NCI-H2227 (cell line): ENCODE measurements at regions not wholly inside any gene's neighbourhood (a gene's known extent, or its start where the extent isn't known, plus 50 kb on each side); places are given as distances from the start of the nearest gene placed in this dataset.

ENCODE experiments used
- DNase-seq: peaks from one replicate; lab custom pipeline; 2025; ENCODE audit not compliant: unreplicated experiment; lab: John Stamatoyannopoulos, UW

DNA sequence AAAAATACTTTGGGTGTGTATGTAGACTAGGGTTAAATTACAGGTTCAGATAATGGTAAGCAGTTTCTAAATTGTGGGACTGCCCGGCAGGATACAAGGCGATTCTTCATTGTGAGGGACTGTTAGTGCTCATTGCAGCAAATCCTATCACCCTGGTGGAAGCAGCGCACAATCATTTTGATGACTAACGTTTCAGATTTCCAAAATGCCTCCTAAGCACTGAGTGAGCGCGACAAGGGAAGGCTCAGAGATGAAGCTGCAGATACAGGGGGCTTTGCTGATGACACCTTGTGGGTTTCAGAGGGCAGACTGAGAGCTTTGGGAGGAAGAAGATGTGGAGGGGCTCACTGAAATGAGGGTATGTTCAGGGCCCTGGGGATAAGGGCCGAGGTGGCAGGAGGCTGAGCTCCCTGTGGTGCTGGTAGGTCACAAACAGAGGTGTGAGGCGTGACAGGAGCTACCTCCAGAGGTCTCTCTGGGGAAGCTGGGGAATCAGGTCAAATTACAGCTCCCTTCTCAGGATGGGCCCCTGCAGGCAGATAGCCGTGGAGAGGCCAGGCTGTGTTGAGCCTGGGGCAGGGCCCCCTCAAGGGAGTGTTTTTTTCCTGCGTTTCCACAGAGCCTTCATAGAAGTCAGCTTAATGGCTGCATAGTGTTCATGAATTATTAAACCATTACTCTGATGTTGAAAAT lies 84.5 kb upstream of the FYN start:
- DNase-seq = peak; percentile 17

DNA sequence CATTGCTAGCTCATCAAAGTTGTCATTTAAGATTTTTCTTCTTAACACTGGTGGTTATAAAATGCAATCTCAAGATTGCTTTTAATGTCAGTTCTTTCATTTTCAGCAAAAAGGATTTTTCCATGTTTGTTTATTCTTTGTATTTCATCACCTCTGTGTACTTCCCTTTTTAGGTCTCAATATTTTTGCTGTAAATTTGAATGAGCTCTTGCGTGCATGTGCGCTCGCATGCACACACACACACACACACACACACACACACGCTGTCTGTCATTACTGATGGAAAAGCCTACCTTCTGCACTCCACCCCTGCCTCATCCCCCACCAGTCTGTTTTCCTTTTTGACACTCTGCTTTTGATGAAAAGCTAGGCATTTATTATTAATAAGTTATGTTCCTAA lies 85.3 kb upstream of the FYN start:
- peak; percentile 25 for DNase-seq

DNA sequence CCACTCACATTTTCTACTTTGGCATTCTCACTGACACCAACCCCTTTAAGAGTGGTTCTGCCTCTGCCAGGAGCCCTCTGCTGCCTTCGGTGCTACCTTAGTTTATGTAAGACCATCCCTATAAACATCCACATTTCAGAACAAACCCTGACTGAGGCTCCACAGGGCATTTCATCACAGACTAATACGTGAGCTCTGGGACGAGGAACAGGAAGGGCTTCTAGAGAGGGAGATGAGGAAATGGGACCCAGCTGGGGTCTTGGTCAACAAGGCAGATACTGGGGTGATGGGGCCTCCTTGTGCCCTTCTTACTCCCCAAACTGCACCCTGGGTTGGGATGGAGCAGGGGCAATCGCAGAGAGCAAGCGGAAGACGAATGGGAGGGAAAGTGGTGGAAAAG lies 86.5 kb upstream of the FYN start:
- no peak for DNase-seq

DNA sequence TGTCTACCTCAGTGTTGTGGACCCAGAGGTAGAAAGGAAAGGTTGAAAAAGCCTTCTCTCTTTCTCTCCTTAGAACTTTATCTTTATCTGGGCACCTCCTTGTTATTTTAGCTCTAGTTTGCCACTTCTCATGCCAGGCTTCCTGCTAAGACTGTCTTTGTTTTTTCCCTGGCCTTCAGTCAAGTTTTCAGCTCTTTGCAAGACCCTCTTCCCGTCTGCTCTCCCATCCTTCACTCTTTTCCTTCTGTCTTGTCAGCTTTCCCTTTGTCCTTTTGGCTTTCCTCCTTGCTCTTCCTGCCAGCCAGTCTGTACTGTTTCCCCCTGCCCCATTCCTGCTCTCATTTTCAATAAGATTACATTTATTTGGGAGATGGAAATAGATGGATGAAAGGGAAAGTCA lies 86.8 kb upstream of the CCN6 start:
- DNase-seq = no peak

DNA sequence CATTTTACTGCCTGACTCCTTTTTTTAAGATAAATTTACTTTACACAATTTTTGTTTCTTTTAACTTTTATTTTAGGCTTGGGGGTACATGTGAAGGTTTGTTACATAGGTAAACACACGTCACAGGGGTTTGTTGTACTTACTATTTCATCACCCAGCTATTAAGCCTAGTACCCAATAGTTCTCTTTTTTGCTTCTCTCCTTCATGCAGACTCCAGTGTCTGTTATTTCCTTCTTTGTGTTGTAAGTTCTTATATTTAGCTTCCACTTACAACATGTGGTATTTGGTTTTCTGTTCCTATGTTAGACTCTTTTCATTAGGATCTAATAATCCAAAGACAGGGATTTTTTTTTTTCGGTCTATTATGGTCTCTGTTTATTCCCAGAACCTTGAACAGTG lies 83.5 kb upstream of the CCN6 start:
- no peak for DNase-seq

DNA sequence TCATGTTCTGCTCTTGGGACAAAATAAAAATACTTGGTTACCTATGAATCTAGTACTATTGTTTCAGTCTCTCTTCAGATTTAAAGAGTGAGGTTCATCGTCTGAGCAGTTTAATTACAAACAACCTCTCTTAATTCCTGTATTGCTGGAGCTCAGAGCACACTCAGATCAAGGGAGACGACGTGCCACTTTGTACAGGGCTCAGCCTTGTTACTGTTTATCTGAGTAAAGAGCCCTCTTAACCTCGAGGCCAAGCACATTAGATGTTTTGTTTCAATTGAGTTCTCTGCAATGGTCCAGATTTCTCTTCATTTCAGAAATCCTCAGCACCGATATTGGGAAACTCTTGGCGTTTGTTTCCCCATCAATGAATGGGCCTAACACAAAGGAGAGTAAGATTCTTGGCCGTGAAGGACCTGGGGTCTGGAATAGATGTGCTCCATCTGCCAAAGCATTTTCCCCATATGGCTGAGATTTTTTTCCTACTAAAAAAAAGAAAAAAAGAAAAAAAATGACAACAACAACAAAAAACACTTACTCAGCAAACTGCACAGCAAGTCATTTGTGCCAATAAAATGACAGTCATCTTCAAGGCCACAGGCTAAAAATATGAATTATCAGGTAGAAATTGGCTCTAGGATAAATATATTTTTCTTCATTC lies 82.6 kb upstream of the CCN6 start:
- DNase-seq = no peak

DNA sequence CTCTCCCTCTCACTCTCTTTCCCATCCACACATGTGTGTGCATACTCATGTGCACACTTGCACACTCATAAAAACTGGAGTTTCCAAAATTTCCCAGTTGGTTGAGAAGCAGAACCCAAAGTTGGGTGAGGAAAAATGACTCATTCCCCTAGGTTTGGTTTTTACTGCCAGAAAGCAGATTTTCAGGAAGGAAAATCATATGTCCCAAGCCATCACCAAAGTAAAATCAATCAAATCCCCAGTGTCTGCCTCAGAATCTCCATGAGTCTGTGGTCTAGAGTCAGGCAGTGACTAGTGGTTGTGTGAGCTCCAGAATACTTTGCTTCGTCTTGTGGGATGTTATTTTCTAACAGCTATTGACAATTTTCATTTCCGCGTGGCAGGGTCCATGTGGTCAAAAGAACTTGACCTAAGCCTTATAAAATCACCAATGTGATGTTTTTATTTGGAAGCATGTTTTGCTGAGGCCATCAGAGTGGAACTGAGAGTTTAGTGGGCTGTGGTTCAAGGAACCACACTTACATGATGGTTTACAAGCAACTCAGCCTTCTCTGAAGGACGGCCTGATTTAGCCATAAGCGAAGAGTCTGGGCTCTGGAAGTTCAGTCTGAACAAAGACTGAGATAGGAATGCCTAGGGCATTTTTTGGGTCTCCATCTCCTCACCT lies 81.9 kb upstream of the CCN6 start:
- no peak for DNase-seq

DNA sequence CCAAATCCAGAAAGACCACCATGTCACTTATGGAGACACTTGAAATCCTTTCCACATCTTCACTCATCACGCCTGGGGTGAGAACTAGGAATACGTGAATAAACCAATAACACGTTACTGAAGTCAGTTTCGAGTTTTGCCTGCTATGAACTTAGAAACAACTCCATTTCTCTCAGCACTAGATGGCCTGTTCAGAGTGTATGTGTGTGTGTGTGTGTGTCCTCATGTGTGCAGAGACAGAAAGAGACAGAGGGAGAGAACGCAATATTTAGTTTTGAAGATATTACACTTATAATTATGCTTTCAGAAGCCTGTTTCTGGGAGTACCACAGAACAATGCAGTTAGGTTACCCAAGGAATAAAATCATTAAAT lies 81.2 kb upstream of the CCN6 start:
- DNase-seq = peak; percentile 16

DNA sequence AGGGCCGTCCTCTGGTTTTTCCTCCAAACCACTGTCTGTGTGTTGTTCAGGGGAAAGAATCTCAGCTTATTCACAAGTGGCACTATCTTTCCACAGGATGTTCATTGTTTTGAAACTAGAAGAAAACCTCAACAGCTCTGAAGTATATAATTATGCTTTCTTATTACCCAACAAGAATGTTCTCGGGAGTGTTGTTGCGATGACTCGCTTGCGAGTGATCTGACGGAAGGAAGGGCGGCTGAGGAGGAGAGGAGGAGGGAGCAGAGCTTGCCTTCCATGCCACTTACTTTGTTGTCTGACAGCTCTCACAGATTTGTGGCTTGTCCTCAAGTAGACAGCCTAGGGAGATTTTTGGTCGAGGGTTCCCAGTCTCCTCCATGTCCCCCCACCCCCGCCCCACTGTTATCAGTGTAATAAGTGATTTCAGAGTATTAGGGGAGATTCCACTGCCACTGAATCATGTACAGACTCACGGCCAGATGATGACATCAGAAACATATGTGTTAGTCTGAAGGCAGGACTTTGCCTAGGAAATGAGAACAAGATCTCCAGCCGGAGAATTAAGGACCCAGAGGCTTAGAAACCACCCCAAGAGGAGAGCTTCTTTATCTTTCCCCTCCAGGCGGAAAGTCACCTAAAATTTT lies 80.7 kb upstream of the CCN6 start:
- DNase-seq = peak; percentile 38

DNA sequence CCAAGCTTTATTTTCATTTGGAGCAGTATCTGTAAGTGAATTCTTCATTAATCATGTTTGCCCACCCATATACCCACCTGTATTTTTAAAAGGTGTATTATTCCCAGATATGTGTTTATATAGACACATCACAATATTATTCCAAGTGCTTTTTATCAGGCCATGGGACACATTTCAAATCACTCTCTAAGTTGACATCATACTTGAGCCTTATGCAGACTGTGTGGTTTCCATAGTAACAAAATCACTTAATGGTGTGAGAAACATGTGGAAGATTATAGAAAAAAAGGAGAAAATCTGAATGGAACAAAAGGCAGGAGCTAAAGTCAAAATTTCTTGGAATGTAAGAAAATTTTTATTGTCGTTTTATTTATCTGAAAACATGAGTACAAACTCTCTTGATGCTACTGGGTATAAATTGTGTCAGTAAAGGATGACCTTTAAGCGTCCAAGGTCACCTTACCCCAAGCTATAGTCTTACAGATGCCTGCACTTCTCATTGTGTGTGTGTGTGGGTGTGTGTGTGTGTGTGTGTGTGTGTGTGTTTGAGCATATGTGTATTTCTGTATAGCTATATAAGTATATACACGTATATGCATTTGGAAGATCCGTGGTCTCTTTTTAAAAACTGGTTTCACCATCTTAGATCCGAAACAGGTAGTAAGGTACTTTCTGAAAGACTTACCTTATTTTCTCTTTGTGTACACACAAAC lies 79.8 kb upstream of the CCN6 start:
- peak; percentile 19 for DNase-seq

DNA sequence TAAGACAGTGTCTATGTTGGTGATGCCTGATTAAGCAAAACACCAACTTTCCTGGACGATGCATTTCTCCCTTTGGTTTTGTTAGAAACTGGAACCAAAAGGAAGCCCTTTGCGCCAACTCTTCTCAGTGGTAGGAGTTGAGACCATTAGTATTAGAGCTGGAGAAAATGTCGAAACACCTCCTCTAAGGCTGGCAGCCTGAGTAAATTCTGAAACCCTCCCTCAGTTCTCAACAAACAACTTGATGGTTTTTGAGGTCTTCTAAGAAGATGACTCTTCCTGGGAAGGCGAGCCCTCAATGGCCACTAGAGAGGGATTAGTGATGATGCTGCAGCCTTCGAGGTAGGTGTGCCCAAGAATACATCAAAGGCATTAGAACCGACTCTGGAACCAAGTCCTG lies 78.4 kb upstream of the CCN6 start:
- no peak for DNase-seq

DNA sequence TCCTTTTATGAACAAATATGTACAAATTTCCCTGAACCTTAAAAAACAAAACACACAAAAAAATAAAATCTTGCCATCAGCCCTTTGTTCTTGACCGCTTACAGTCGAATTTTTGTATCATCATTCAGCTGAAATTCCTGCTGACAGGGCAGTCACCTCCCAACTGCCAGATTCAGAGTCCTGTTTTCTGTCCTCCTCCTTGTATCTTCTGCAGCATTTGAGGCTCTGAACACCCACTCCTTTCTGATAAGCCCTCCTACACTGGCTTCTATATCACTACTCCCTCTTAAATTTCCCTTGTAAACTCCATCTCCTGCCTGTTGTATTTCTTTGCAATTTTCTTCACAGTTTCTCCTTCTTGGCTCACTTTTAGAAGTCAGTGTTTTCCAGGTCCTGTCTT lies 77.8 kb upstream of the CCN6 start:
- no peak for DNase-seq

DNA sequence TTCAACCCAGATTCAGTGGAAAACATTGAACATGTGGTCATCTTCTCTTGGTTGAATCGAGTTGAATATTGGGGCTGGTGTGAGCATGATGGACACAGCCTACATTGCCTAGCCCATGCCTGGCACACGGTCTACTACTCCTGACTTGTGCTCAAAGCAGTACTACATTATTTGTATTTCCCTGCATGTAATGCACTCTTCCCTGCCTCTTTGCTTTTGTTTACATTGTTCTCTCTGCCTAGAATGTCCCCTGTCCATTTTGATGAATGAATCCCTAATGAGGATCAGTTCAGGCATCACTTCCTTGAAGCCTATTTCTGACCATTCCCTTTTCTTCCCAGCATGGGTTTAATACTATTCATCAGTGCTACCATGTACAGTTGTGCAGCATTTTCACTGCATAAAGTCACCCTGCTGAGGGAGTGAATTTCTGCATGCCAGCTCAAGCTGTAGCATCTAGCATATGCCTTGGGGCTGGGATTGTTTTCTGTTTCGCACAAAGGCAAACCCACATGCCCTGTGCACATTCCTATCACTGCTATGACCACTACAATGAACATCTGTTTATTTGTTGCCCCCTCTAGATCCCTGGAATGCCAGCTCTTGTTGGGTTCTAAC lies 75.3 kb upstream of the CCN6 start:
- DNase-seq = no peak

DNA sequence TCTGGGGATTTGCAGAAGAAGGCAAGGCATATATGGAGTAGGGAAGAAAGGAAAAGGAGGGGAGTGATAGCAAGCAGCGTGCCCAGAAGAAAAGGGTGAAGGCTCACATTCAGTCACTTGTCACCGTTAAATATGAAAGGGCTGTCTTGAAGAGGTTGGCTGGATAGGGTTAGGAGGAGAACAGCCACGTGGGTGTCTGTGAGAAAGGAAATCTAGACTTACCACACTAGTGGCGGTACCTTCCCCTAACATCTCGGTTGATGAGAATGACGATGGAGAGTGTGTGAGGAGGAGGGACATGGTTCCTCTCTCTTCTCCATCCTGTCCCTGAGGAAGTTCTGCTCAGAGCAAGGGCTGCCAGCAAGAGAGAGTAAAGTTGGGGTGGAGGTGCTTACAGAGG lies 74.3 kb upstream of the CCN6 start:
- no peak for DNase-seq

DNA sequence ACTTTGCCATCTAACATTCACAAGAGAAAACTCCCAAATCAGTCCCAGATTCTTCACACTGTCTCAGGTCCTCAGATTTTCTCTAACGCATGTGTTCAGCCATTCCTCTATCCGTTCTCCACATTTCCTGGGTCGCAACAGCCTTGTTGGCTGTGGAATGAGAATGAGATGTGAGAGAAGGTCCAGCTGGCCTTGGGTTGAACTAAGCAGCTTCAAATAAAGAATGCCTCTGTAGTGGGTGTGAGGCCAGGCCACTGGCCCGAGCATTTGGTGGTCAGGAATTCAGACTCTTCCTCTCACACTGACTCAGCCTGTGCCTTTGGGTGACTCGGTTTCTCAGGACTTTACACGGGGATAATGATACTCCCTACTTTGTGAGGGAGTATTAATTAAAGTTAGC lies 73.8 kb upstream of the CCN6 start:
- DNase-seq = no peak

DNA sequence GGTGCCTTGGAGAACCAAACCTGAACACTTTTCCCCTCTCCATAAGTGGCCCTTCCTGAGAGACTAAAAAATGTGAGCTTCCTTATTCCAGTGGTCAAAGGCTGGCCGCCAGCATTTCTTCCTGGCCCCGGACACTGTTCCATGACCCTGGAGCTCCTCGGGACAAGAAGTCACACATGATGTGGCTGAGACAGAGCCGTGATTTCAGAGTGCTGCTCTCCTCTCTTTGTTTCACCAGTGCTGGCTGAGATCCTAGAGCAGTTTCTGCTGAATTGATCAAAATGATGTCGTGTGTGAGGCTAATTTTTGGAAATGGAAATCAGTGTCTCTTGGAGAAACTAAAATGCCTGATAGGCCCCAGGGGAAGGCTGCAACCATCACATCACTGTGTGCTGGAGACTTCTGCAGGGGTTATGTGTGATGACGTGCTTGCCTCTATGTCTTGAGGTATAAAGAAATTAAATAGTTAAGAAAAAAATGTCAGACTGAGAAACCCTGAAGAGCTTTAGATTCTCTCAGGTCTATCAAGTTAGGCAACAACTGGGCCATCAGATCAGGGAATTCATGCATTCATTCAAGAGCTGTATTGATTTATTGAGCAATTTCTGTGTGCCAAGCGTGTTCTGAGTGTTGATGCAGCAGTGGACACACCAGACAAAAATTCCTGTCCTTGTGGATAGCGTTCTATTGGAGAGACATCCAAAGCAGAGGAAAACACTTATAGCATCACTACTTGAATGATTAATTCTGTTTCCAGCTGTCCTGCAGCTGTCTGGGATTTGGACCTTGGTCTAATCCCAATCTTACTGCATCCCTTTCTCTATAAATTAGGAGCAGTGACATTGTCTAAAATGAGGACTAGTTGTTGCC lies 72.7 kb upstream of the CCN6 start:
- no peak for DNase-seq

DNA sequence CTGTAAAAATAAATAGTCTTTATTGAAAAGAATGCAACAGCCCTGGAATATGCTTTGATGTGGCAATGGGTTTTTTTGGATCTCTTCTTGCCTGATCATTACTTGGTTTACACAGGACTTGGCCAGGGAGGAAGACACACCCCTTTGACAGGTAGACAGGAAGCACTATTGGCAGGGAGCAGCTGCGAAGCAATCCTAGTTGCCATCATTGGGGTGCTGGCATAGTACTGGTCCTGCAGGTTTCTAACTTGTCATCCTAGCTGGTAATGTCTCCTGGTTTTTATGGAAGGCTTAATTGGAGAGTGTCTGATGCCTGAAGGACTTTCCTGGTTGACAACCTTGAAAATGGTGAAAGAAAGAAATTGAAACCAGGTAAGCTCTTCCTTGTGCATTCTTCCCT lies 71.2 kb upstream of the CCN6 start:
- no peak for DNase-seq

DNA sequence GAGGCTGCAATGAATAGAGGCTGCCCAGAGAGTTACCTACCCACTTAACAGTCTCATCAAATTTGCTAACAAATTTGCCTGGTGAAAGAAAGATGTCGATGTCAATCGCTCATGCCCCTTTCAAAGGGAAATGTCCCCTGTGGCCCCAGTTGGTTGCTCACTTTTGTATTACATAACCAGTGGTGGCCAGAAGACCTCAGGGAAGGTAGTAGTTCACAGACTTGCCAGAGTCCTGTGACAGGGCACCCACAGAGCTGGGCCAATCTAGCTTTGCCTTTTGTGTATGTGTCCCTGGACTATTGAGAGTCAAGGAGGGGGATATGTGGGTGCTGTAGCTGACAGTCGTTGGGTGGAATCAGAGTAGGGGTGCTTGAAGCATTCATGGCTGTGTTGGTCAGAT lies 70.7 kb upstream of the CCN6 start:
- DNase-seq = no peak

DNA sequence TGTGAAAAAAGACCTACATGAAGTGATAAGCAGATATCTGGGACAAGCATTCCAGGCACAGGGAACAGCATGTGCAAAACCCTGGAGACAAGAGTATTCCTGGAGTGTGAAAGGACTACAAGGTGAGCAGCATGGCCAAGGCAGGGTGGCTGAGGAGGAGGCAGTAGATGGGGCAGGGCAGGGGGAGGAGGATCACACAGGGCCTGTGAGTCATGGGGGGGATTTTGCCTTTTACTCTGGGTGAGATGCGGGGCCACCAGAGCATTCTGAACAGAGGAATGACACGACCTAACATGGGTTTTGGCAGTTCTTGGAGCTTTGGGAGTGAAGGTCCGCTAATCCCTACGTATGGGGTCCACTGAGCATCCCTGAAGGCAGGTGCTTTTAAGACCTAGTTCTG lies 69.8 kb upstream of the CCN6 start:
- DNase-seq = no peak
